ENCODE measurements at regions not wholly inside any gene's neighbourhood (a gene's known extent, or its start where the extent isn't known, plus 50 kb on each side); places are given as distances from the start of the nearest gene placed in this dataset.

DNA sequence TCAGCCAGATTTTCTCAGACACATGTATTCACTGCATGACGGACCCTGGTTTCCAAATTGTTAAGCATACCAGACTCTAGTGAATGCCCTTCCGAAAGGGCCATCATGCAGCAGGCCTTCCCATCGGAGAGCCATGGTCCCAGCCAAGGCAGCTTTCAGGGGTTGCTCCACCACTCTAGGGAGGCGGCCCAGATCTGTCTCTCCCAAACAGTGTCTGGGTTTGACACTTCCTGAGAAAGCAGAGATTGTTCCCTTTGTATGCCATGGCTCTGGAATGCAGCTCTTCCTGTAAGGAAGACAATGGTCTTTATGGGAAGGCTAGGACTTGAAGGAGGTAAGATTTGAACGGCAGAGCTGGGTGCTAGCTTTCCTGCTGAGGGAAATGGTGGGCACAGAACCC, 178.8 kb upstream of the BMPER start:
- ATAC-seq (no peak), DNase-seq (ENCODE audit: low spot score) (no peak)
- no peak overlapping the region for H3K27ac Mint-ChIP-seq
- H3K9me3 Mint-ChIP-seq, result no peaks in the 10 kb centered on the region
- no peaks in the 10 kb centered on the region for H3K27me3 Mint-ChIP-seq
- peaks cover 7 to 13% of the 10 kb centered on the region in 2 donors for H3K4me1 Mint-ChIP-seq (ENCODE audit: low read depth in 2 of 2)
- H3K36me3 Mint-ChIP-seq, result no peaks in the 10 kb centered on the region
- no peak overlapping the region for H3K4me3 Mint-ChIP-seq

DNA sequence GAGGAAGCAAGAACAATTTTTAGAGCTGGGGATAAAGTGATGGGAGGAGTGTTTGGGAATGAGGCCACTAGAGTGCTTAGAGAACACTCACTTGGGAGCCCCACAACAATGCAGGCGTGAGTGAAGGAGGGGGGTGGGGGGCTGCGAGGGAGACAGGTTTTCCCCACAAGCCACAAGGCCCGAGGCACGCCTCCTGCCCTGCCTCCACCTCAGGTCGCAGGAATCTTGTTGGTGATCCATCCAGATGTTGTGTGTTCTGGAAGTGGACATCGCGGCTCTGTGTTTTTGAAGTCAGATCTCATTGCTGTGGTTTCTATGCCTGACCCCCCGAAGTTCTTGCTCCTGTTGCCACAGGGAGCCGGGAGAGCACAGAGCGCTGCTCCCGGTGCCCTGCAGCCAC, 178.0 kb upstream of the BMPER start:
- Mint-ChIP-seq H3K4me3 (no peak overlapping the region), H3K9me3 (no peaks in the 10 kb centered on the region), H3K27me3 (no peaks in the 10 kb centered on the region), H3K4me1 (ENCODE audit: low read depth in 2 of 2) (peaks cover 12 to 17% of the 10 kb centered on the region in 2 donors), H3K36me3 (no peaks in the 10 kb centered on the region), H3K27ac (no peak overlapping the region)
- ATAC-seq, result no peak
- DNase-seq (ENCODE audit: low spot score), result no peak

DNA sequence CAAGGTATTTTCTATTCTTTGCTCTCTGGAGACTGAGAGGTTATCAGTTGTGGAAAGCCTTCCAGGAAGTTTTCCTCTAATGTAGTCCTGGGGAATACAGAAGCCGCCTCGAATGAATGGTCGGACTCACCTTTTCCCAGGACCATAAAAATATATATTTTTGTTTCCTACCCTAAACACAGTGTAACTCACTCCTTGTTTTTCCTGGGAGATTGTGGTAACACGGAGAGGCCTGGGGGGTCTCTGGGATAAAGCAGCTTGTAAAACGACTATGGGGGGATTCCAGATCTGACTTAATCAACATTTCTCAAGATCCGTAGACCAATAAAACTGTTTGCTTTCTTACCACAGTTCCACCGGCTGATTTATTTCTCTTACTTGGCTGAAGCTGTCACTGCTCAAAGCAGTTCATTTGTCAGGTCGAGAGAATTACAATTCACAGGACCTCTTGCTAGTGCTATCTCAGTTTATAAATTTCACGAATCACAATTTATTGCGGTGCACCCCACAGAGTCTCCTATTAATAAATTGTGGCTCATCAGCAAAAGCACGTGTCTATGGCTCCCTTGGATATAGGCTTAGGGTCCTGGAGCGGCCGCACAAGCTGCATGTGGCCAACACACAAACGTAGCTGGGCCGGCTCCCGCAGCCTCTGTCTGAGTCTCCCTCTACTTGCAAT, 176.3 kb upstream of the BMPER start:
- DNase-seq (ENCODE audit: low spot score), result no peak
- Mint-ChIP-seq H3K36me3 (no peaks in the 10 kb centered on the region), H3K27me3 (no peaks in the 10 kb centered on the region), H3K4me3 (no peak overlapping the region), H3K9me3 (no peaks in the 10 kb centered on the region), H3K27ac (no peak overlapping the region), H3K4me1 (ENCODE audit: low read depth in 2 of 2) (peaks cover 12 to 15% of the 10 kb centered on the region in 2 donors)
- ATAC-seq, result no peak

DNA sequence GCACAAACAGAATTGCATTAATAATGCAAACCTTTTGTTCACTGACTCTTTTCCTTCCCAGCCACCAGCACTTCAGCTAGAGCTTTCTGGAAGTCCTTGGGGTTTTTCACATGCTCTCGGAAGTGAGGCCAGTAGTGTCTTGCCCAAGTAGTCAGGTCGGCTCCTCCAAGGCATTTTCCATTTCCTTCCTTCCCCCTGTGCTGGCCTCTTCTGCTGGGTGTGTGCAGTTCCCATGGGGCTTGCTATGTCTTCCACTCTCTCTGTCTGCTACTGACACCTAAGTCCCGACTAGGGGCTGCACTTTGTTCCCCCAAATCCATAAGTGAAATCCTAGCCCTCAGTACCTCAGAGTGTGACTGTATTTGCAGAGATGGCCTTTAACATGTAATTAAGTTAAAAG, 175.6 kb upstream of the BMPER start:
- Mint-ChIP-seq H3K27me3 (no peaks in the 10 kb centered on the region), H3K4me1 (ENCODE audit: low read depth in 2 of 2) (peaks cover 12 to 15% of the 10 kb centered on the region in 2 donors), H3K4me3 (no peak overlapping the region), H3K36me3 (no peaks in the 10 kb centered on the region), H3K9me3 (no peaks in the 10 kb centered on the region), H3K27ac (no peak overlapping the region)
- no peak for DNase-seq (ENCODE audit: low spot score)
- ATAC-seq, result no peak

DNA sequence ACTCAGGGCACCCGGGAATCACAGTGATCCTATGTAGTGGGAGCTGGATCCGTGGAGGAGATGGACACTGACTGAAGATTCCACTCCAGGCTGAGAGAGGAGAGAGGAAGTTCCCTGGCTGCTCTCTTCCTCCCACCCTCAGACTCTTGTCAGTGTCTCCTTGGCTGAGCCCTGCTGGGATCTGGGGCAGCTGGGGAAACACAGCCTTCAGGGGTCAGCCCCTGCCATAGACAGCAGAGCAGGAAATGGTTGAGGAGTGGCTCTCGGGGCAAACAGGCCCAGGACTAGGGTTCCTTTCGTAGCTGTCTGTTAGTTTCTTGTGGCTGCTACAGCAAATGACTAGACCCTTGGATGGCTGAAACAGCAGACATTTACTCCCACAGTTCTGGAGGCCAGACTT, 174.4 kb upstream of the BMPER start:
- H3K4me3 Mint-ChIP-seq, result no peak overlapping the region
- H3K27me3 Mint-ChIP-seq, result no peaks in the 10 kb centered on the region
- H3K9me3 Mint-ChIP-seq, result no peaks in the 10 kb centered on the region
- peak overlapping the region in 1 of 2 donors; percentile 27 for H3K27ac Mint-ChIP-seq
- no peaks in the 10 kb centered on the region for H3K36me3 Mint-ChIP-seq
- DNase-seq (ENCODE audit: low spot score) (no peak), ATAC-seq (no peak)
- H3K4me1 Mint-ChIP-seq (ENCODE audit: low read depth in 2 of 2), result peaks cover 11 to 12% of the 10 kb centered on the region in 2 donors

DNA sequence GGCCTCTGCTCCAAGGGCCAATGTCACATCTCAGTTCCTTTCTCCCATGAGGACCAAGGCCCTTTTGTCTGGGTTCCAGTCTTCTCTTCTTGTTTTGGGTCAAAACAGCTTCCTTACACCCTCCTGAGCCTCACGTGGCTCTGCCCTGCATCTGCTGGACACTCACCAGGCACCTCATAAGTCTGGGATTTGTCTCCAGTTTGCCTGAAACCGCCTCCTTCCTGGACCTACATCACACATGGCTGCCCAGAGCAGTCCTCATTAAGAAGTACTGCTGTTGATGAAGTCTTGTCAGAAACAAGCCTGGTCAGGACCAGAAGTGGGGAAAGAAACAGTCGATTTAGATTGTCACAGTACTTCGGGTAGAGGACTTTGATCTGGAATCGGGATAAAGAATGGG, 173.4 kb upstream of the BMPER start:
- no peak for DNase-seq (ENCODE audit: low spot score)
- Mint-ChIP-seq H3K36me3 (no peaks in the 10 kb centered on the region), H3K9me3 (no peaks in the 10 kb centered on the region), H3K4me1 (ENCODE audit: low read depth in 2 of 2) (peaks cover 11 to 12% of the 10 kb centered on the region in 2 donors), H3K27ac (no peak overlapping the region), H3K27me3 (no peaks in the 10 kb centered on the region), H3K4me3 (no peak overlapping the region)
- ATAC-seq, result no peak

DNA sequence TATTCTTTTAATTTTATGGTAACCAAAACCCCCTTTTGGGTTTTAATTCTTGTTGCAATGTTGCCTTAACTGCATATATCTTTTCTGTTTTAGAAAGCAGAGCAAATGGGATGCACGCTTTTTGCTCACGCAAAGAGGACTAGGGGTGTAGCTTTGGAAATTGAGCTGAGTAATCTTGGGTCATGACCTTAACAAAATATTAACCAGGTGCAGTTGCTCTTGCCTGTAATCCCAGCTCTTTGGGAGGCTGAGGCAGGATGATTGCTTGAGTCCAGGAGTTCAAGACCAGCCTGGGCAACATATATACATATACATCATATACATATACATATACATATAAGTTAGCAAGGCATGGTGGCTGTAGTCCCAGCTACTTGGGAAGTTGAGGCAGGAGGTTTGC, 172.9 kb upstream of the BMPER start:
- H3K4me3 Mint-ChIP-seq, result no peak overlapping the region
- H3K4me1 Mint-ChIP-seq (ENCODE audit: low read depth in 2 of 2), result peaks cover 15 to 17% of the 10 kb centered on the region in 2 donors
- peaks cover 1% of the 10 kb centered on the region for H3K36me3 Mint-ChIP-seq
- no peak for DNase-seq (ENCODE audit: low spot score)
- H3K27me3 Mint-ChIP-seq, result no peaks in the 10 kb centered on the region
- no peak for ATAC-seq
- H3K27ac Mint-ChIP-seq, result no peak overlapping the region
- H3K9me3 Mint-ChIP-seq, result no peaks in the 10 kb centered on the region

DNA sequence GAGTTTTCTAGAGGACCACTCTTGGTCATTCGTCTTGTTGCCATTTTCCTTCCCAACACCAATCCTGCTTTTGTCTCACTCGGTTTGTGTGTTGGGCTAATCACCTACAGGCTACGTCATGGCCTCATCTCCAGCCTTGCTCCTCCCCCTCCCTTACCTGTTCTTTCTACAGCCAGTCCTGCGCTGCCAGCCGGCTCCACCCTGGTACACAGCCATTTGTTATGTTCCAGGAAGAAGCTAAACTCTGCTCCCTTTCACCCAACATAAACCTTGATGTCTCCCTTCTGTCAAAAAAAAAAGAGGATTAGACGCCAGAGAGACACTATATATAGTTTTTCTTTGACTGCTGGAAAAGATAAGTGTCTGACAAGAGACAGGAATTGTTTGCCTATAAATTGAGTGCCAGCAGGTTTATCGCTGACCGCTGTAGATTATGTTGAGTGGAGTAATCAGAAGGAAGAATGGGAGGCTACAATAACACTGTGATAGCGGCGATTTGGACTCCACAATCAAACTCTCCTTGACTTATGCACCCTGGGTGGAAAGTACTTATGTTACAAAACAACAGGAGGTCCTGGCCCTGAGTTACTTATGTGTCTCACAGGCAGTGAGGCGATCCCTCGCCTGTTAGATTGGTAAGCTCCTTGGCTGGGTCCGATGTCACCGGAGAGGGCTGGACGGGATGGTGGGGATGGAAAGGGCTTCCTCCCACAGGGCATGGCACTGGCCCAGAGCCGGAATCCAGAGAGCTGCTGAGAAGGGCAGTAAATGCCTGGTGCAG, 171.3 kb upstream of the BMPER start:
- ATAC-seq (no peak), DNase-seq (ENCODE audit: low spot score) (no peak)
- peaks cover 26 to 29% of the 10 kb centered on the region in 2 donors for H3K4me1 Mint-ChIP-seq (ENCODE audit: low read depth in 2 of 2)
- peaks cover 4% of the 10 kb centered on the region for H3K9me3 Mint-ChIP-seq
- no peaks in the 10 kb centered on the region for H3K27me3 Mint-ChIP-seq
- no peak overlapping the region for H3K27ac Mint-ChIP-seq
- no peak overlapping the region for H3K4me3 Mint-ChIP-seq
- H3K36me3 Mint-ChIP-seq, result peaks cover 5% of the 10 kb centered on the region

DNA sequence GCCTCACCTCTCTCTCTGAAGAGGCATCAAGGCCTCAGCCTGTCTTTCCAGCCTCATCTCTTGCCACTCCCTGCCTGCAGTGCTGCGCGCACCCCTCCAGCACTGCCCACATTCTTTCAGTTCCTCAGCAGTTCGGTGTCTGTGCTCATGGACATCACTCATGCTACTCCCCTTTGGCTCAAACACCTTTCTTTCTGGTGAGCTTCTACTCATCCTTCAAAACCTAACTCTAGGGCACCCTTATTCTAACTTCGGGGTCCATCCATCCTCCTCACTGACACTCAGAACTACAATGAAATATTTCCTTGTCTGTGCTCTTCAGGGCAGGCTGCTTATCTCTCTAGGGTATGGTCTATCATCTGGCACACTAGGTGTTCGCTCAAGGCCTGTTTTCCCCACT, 169.9 kb upstream of the BMPER start:
- Mint-ChIP-seq H3K9me3 (peaks cover 4% of the 10 kb centered on the region), H3K4me3 (no peak overlapping the region), H3K27ac (no peak overlapping the region), H3K36me3 (peaks cover 5% of the 10 kb centered on the region), H3K4me1 (ENCODE audit: low read depth in 2 of 2) (peaks cover 22 to 34% of the 10 kb centered on the region in 2 donors), H3K27me3 (no peaks in the 10 kb centered on the region)
- DNase-seq (ENCODE audit: low spot score) (no peak), ATAC-seq (no peak)

DNA sequence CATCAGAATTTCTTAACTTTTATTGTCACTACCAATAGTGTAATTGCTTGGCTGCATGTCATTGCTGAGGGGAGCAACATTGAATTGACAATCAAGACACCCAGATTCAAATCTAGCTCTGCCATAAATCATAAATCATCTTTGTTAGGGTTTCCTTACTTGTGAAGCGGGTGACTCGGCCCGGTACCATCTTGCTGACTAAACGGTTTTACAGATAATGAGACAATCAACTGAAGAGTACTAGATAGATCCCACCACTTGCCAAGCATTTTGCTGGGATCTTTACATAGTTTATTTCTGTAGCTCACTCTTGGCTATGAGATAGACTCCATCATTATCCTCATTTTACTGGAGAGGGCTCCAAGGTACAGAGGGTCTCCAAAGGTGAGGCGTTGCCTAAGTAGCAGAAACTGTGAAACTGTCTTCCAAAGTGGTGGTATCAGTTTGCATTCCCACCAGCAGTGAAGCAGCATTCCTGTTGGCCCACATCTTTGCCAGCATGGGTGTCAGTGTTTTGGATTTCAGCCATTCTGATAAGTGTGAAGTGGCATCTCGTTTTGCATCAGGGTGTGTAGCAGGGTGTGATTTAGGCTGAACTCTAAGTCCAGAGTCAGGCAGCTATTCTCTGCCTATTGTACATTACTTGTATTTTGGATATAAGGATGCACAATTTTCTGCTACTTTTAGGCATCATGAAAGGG, 168.7 kb upstream of the BMPER start:
- DNase-seq (ENCODE audit: low spot score) (no peak), ATAC-seq (no peak)
- Mint-ChIP-seq H3K27ac (no peak overlapping the region), H3K4me3 (no peak overlapping the region), H3K27me3 (no peaks in the 10 kb centered on the region), H3K4me1 (ENCODE audit: low read depth in 2 of 2) (peaks cover 18 to 29% of the 10 kb centered on the region in 2 donors), H3K9me3 (peaks cover 4% of the 10 kb centered on the region), H3K36me3 (peaks cover 5% of the 10 kb centered on the region)

DNA sequence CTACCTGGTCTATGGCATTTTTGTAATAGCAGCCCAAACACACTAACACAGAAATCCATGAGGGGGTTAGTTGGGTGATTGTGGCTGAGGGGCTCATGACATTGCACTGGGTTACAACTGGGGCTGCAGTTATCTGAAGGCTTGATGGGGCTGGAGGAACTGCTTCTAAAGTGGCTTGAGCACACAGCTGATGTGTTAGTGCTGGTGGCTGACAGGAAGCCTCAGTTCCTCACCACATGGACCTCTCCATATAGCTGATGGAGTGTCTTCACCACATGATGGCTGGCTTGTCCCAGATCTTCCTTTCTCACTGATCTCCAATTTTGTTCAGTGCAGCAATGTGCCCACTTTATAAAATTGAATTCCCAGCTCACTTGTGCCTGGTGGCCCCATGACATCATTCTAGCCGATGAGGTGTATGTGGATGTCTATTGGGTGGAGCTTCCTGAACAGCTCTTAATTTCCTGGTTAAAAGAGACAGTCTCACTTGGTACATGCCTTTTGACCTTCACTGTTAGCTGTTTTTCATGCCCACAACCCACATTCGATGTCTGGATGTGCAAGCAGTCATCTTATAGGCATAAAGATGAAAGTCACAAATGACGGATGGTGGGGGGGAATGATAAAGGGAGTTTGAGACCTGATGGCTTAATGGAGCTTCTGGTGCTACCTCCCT, 166.9 kb upstream of the BMPER start:
- peak in 1 of 2 donors; percentile 63 for ATAC-seq
- H3K4me3 Mint-ChIP-seq, result peak overlapping the region; percentile 10

DNA sequence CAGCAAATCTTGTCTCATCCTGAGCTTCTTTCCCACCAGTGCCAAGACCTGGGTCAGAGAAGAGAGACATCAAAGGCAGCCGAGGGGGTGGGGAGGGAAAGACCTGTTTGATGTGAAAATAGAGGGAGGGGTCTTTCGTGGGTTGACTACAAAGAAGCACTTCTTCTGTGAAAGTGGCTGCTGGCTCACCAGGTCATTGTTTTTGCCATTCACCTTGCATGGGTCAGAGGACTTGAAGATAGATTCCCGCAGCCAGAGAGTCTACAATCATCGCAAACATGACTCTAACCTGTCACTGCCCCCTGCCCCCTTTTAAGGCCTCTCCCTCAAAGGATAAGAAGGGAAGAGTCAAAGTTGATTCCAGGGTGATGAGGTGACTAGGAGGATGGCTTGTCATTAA, 166.1 kb upstream of the BMPER start:
- ATAC-seq (no peak), DNase-seq (ENCODE audit: low spot score) (no peak)
- Mint-ChIP-seq H3K27ac (no peak overlapping the region), H3K36me3 (peaks cover 5% of the 10 kb centered on the region), H3K4me3 (no peak overlapping the region), H3K4me1 (ENCODE audit: low read depth in 2 of 2) (peaks cover 36 to 49% of the 10 kb centered on the region in 2 donors), H3K9me3 (peaks cover 4% of the 10 kb centered on the region), H3K27me3 (no peaks in the 10 kb centered on the region)

More for the DNA sequence above, 166.9 kb upstream of the BMPER start:
- Mint-ChIP-seq H3K9me3 (peaks cover 4% of the 10 kb centered on the region), H3K27me3 (no peaks in the 10 kb centered on the region), H3K27ac (peak overlapping the region in 1 of 2 donors; percentile 2), H3K36me3 (peaks cover 5% of the 10 kb centered on the region), H3K4me1 (ENCODE audit: low read depth in 2 of 2) (peaks cover 29 to 40% of the 10 kb centered on the region in 2 donors)
- DNase-seq (ENCODE audit: low spot score), result no peak

DNA sequence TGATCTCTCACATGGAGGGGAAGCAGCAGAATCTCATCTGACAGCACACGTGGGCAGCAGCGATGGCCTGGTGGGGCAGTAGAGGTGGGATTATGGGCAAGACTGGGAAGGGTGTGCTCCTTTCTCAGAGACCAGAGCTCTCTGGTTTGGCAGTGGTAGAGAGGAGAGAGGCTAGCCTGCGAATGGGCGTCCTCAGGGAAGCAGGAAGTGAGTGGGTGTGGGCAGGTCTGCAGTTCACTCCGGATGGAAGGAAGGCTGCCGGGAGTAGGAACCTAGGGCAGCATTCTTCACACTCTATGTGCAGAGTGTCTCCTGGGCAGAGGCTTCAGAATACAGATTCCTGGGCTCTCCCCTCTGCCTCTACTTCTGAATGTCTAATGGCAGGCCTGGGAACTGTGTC, 162.8 kb upstream of the BMPER start:
- H3K27me3 Mint-ChIP-seq, result no peaks in the 10 kb centered on the region
- H3K27ac Mint-ChIP-seq, result peak overlapping the region; percentile 35 to 70
- H3K36me3 Mint-ChIP-seq, result peaks cover 3% of the 10 kb centered on the region
- H3K4me3 Mint-ChIP-seq, result no peak overlapping the region
- peaks cover 3% of the 10 kb centered on the region for H3K9me3 Mint-ChIP-seq
- ATAC-seq, result peak in 1 of 2 donors; percentile 24
- H3K4me1 Mint-ChIP-seq (ENCODE audit: low read depth in 2 of 2), result peaks cover 31 to 44% of the 10 kb centered on the region in 2 donors
- no peak for DNase-seq (ENCODE audit: low spot score)
